ENCODE measurements at regions not wholly inside any gene's neighbourhood (a gene's known extent, or its start where the extent isn't known, plus 50 kb on each side); places are given as distances from the start of the nearest gene placed in this dataset.
"Not testable (repeated sequence)": the region's sequence is repeated elsewhere in the genome, so short reads cannot be mapped to it uniquely, and the experiment has no call there.

DNA sequence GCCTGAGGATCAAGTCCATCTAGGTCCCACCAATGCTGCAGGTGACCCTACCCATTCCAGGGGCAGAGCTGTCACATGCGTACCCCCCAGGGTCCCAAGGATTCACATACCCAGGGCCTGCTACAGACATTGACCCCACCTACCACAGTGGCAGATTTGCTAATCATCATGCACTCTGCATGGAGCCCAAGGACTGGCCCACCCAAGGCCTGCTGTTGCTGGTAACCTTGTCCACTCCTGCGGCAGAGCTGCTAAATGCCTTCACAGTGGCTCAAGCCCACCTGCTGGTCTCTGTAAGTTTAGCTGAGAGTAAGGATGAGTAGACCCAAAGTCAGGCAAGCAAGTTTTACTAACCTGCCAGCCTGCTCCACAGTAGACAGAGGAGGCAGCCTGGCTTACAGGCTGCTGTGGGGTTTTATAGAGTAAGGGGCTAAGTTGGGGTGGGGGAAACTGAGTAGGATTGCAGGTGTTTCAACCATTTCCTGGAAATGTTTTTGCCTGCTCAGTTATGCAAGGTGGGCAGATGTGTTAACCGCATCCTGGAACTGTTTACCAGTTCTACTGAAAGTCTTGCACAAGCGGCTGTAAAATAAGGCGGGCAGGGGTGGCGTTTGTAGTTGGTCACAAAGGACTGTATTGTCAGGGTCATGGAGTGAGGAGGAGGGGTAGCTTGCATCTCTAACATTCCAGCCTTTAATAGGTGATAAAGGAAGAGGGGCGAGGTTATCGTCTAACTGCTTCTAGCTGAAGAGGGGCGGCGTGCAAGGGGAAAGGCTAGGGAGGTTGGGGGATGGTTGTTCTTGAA lies 2163.5 kb upstream of the WWC1 start (continued):
- TF ChIP-seq, protein P1, sequence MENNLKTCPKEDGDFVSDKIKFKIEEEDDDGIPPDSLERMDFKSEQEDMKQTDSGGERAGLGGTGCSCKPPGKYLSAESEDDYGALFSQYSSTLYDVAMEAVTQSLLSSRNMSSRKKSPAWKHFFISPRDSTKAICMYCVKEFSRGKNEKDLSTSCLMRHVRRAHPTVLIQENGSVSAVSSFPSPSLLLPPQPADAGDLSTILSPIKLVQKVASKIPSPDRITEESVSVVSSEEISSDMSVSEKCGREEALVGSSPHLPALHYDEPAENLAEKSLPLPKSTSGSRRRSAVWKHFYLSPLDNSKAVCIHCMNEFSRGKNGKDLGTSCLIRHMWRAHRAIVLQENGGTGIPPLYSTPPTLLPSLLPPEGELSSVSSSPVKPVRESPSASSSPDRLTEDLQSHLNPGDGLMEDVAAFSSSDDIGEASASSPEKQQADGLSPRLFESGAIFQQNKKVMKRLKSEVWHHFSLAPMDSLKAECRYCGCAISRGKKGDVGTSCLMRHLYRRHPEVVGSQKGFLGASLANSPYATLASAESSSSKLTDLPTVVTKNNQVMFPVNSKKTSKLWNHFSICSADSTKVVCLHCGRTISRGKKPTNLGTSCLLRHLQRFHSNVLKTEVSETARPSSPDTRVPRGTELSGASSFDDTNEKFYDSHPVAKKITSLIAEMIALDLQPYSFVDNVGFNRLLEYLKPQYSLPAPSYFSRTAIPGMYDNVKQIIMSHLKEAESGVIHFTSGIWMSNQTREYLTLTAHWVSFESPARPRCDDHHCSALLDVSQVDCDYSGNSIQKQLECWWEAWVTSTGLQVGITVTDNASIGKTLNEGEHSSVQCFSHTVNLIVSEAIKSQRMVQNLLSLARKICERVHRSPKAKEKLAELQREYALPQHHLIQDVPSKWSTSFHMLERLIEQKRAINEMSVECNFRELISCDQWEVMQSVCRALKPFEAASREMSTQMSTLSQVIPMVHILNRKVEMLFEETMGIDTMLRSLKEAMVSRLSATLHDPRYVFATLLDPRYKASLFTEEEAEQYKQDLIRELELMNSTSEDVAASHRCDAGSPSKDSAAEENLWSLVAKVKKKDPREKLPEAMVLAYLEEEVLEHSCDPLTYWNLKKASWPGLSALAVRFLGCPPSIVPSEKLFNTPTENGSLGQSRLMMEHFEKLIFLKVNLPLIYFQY (CRISPR knock-in tag; IDR thresholded peaks at IDR 0.05; ENCODE audit: borderline replicate concordance): no peak
- no peak for TF ChIP-seq GATA4 (IDR thresholded peaks at IDR 0.05; ENCODE audit: borderline replicate concordance, low read depth)
- no peak for TF ChIP-seq CENPT (CRISPR knock-in tag; IDR thresholded peaks at IDR 0.05; ENCODE audit: low read depth)
- TF ChIP-seq HES4 (CRISPR knock-in tag; IDR thresholded peaks at IDR 0.05; ENCODE audit: borderline replicate concordance): no peak
- TF ChIP-seq HDAC6 (IDR thresholded peaks at IDR 0.05; ENCODE audit: low read depth, low read length): no peak
- no peak for TF ChIP-seq ZNF614 (CRISPR knock-in tag; IDR thresholded peaks at IDR 0.05; ENCODE audit: borderline replicate concordance)
- no peak for TF ChIP-seq ATM (IDR thresholded peaks at IDR 0.05; ENCODE audit: borderline replicate concordance)
- no peak for TF ChIP-seq ZBTB8A (CRISPR knock-in tag; IDR thresholded peaks at IDR 0.05; ENCODE audit: borderline replicate concordance, low read depth)

DNA sequence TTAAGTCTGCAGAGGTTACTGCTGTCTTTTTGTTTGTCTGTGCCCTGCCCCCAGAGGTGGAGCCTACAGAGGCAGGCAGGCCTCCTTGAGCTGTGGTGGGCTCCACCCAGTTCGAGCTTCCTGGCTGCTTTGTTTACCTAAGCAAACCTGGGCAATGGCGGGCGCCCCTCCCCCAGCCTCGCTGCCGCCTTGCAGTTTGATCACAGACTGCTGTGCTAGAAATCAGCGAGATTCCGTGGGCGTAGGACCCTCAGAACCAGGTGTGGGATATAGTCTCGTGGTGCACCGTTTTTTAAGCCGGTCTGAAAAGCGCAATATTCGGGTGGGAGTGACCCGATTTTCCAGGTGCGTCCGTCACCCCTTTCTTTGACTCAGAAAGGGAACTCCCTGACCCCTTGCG lies 2146.3 kb upstream of the WWC1 start:
- H3K9ac ChIP-seq (ENCODE audit: insufficient read depth, low read depth, low read length); intact Hi-C loops (cut with micrococcal nuclease; ENCODE audit: unreplicated experiment); H3K36me3 ChIP-seq (replicated peaks in 1 of 2; ENCODE audit: control insufficient read depth in 1 of 2, insufficient read depth in 2 of 2, low read length in 2 of 2); H4K20me1 ChIP-seq (ENCODE audit: insufficient read depth, low read length); H3K27ac ChIP-seq (ENCODE audit: extremely low read length, insufficient read depth, low read length); H3K4me2 ChIP-seq (ENCODE audit: low read depth, low read length); DNase-seq (ENCODE audit: low spot score); H3K4me1 ChIP-seq (ENCODE audit: insufficient read depth, low read length); CTCF ChIA-PET (ENCODE audit: low intra/inter-chr PET ratio, low total read pairs); H3K79me2 ChIP-seq (ENCODE audit: insufficient read depth, low read length); H3K27me3 ChIP-seq (ENCODE audit: control insufficient read depth in 1 of 2, insufficient read depth in 2 of 2, low read length in 2 of 2); H3K4me3 ChIP-seq (replicated peaks in 1 of 3; ENCODE audit: insufficient read depth in 1 of 3, low read depth in 2 of 3, low read length in 3 of 3); POLR2A ChIA-PET; in situ Hi-C loops (cut with HindIII; ENCODE audit: extremely low pct_ligation_motif_present, low pct_unique_long_range_greater_than_20kb); FAIRE-seq; BruUV-seq (replicated peaks); ATAC-seq; H2AFZ ChIP-seq (ENCODE audit: low read length): not testable (repeated sequence)
- peaks cover 34% of the 10 kb centered on the region for H3K9me3 ChIP-seq (ENCODE audit: low read length)
- WGBS (ENCODE audit: low lambda C conversion rate): no CpG with 5 or more reads among the region's 17 CpGs
